G401 (cell line): ENCODE measurements at regions not wholly inside any gene's neighbourhood (a gene's known extent, or its start where the extent isn't known, plus 50 kb on each side); places are given as distances from the start of the nearest gene placed in this dataset.

Experiments
- DNase-seq: peaks from one replicate; pipeline ENCODE4 v3.0.0-alpha.2; 2015; ENCODE audit warnings: low spot score
- in situ Hi-C: cut with HindIII; loops from 2 replicates; pipeline ENCODE4 v1.10.0; 2016; ENCODE audit warnings: low sequenced_read_pairs, mixed read lengths

DNA sequence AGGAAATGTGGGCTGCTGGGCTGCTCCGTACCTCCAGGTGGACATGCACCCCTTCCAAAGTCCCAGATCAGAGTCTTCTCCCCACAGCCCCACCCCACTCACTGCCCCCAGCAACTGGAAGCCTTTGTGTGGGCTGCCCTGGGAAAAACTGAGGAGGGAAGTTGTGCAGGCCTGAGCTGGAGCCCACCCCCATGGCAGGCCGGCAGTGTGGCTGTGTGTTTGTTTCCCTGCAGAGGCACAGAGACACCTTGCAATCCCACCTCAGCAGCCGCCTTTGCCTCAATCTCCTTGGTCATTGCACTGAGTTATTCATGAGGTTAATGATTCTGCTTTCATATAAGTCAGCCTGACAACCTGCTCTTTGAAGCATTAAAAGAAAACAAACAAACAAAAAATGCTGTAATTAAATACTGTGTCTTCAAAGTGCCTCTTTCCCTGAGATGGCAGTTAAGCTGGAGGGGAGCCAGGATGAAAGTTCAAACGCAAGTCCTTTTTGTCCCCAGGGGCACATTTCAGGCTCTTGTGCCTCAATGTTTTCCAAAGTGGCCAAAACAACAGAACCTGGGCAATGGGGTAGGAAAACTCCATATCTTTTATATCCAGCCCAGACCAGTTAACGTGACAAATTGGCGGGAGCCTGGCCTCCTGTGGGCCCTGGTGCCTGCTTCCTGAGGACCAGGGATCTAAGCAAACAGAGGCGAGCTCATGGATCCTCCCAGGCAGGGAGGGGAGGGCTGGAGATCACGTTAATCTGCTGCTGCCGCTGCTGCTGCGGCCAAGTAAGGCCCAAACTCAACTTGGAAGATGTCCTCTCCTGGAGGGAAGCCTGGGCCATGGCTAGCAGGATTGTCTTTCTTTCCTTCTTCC, 51.9 kb upstream of the TSPAN11 start:
- in situ Hi-C loops = no loop called here
- DNase-seq = no peak

DNA sequence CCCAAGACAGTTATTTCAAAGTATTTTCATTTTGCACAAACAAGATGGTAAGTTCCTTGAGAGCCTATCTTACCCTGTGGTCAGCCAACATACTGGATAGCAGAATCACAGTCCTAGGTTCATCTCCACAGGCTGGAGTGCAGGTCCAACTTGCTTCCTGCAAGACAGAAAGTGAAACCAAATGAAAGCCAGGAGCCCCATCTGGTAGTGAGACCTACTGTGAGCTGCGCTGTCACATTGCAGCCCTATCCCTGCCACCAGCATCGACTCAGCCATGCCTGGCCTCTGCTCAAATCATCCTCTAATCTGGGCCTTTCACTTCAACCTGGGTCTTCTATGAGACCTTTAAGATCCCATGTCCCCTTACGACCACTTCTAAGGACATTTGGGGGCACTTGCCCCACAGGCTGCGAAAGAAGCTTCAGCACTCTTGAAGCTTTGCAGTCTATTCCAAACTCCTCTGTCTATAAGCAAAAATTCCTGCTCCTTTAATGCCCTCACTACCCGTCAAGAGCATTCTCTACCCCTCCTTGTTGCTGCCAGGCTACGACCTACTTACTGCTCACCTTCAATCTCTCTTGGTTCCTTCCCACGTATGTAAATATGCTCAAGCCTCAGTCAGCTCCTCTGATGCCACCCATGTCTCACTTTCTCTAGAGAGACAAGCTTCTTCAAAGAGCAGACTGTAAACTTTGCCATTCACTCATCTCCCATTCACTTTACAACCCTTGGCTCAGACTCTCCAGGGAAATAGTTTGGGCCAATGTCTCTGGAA, 55.9 kb upstream of the TSPAN11 start:
- in situ Hi-C loops = no loop called here
- no peak for DNase-seq

DNA sequence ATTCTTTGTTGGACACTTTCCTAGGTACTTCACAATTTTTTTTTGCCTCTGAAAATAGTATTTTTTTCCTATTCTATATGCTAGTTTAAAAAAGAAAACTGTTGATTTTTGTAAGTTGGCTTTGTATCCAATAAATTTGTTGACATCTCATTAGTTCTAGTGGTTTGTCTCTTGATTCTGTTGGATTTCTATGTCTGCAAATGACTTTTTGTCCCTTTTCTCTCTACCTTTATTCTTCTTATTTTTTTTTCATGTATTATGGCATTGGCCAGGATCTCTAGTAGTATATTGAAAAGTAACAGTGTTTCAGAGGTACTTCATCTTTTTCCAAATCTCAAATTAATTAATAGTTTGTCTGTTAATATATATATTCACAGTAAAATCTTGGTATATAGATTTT, 59.1 kb upstream of the TSPAN11 start:
- no peak for DNase-seq
- in situ Hi-C loops = no loop called here

DNA sequence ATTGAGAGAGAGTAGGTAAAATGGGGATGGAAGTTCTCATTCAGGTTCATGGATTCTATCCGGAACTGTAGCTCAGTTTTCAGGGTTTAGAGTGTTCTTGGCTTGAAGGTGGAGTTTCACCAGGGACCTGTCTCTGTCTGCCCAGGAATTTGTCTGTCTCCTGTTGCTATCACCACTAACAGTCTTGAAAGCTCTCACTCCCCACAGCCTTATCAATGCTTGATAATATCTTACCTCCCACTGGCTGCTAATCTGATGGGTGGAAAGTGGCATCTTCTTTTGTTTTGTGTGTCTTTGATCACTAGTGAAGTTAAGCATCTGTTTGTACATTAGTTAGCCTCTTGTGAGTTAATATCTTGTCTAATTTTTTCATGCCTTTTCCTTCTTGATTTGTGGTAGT, 60.3 kb upstream of the TSPAN11 start:
- DNase-seq = no peak
- in situ Hi-C loops = no loop called here

DNA sequence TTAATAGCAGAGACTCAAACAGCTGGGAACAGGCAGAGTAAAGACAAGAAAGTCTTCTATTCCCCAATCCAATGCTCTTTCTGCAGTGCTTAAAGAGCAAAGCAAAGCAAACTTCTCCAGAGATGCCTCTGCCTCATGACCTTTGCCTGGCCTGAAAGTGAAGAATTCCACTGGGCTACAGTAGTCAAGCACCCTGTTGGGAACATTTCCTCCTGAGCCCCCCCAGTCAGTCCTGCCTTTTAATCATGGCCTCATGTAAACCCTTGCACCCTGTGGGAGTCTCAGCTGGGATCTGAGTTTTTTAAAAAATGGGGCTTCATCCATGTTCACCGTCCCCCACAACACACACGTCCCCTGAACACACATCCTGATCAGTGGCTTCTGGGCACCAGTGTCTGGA, 62.7 kb upstream of the TSPAN11 start:
- in situ Hi-C loops = no loop called here
- no peak for DNase-seq

DNA sequence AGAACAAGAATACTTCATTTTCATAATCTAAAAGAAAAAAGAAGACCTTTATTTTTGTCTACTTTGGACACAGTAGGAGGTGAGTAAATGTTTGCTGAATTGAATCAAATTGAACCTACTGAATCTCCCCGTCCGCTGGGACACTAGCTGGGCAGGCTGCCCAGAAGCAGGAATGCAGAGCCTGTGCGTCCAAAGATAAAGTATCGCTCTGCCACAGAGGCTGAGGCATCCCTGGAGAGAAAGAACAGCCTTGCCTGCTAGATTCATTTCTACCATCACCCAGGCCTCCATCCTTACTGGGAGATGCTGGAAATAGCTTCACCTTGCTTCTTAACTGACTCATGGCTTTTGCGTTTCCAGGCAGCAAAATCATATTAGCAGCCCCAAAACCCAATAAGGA, 64.1 kb upstream of the TSPAN11 start:
- in situ Hi-C loops = no loop called here
- DNase-seq = no peak

DNA sequence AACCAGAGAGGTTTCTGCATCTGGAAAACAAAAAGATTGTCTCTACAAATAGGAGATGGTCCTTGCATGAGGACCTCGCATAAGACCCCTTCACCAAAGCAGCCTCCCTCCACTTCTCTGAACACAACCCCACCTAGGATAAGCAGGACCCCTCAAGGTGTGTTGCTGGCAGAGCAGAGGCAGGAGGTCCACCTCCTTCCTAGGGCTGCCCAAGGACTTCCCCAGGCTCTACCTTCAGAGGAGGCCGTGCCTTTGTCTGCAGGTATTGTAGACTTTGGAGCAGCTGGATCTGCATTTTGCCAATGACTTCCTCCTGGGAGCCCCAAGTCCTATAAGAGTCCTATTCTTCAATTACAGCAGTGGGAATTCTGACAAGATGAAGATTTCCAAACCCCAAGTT, 67.3 kb upstream of the TSPAN11 start:
- in situ Hi-C loops = no loop called here
- no peak for DNase-seq

DNA sequence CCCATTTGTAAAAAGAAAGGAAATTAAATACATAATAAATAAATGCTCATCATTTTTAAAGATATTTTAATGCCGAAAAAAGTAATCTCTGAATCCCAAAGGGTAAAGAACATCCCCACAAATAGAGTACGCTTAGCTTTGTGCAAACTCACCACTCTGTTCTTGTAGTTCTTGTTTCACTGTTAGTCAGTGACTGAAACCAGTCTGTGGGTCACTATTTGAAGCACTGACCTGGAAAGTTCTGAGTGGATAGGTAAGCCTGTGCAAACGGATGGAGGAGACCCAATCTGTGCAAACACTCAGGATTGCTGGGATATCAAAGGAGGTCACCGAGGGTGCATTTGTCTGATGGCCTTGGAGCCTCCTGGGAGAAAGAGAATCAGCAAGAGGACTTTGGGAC, 68.1 kb upstream of the TSPAN11 start:
- in situ Hi-C loops = no loop called here
- no peak for DNase-seq

DNA sequence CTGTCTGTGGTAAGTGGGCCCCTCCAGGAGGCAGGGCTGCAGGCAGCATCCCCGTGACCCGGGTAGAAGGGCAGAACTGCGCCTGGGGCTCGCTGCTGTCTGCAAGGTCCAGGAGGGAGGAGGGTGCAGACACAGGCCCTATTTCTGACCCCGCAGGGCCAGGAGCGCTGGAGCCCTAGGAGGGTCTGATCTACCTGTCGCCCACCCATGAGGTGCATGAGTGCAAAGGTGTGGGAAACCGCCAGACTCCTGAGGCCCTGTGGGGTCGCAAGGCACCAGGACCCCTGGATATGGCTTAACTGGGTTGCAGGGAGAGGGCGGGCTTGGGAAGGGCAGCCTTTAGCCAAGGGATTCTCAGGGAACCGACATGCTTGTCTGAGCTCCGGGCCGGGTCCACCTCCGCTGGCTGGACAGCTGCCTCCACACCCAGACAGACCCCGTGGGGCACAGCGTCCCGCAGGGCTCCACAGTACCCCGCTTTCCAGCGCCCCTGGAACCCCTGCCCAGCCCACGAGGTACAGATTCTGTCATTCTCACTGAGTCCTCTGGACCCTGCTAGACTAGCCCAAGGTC, 72.9 kb upstream of the TSPAN11 start:
- in situ Hi-C loops = no loop called here
- no peak for DNase-seq

DNA sequence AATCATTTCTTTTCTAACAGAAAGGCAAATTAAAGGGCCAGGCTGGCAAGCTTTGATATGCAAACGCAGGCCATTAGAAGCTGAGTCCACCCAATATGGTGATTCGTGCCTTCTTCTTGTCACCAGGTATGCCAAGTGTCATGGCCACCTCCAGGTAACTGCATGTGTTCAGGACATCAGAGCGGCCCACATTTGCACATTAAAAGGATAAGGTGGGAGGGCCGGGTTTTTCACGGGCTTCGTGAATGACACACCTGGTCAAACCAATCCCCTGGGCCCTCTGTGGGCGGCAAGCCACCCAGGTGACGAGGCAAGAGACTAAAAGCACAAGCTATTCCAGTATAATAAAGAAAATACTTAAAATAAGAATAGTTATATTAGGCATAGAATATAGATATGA, 75.9 kb upstream of the TSPAN11 start:
- no peak for DNase-seq
- in situ Hi-C loops = no loop called here

DNA sequence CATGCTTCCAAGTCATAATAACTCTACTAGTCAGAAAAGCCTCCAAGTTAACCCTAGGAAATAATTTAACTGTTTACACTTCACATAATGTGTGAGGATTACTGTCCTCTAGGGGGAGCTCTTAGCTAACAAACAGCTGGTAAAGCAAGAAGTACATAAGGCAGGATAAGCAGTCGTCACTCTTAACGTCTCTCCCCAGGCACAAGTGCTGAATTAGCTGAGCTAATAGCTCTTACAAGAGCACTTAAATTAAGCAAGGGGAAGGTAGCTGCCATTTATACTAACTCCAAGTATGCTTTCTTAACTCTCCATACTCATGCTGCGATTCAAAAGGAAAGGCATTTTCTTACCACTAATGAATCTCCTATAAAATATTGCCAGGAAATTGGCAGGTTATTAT, 79.3 kb upstream of the TSPAN11 start:
- in situ Hi-C loops = no loop called here
- DNase-seq = peak; percentile 62

DNA sequence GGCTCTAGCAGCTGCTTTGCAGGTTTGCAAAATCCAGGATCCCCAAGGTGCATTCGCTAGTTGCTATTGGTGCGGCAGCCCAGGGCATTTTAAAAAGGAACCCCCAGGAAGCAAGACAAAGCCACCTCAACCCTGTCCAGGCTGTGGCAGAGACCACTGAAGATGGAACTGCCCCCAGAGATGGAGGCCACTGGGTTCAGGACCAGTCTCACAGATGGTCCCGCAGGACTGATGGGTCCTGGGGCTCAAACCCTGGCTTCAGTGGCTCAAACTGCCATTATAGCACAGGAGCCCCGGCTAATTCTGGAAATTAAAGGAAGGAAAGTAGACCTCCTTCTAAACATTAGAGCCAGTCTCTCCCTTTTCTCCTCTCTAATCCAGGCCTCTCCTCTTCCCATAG, 79.8 kb upstream of the TSPAN11 start:
- in situ Hi-C loops = no loop called here

DNA sequence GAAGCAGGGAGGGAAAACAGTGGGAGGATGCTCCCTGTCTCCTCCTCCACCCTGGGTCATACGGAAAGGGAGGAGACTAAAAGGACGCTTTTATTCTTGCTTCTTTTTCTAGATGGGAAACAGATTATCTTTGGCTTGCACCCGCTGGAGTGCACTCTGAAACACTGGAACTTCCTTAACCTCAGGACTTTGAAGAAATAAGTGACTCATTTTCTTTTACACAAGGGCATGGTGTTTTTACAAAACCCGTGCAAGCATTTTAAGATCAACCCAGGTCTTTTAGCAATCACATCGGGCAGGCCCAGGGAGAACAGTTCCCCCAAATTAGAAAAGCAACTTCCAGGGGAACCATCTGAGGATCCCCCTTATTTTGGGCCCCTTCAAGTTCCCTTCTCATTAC, 80.9 kb upstream of the TSPAN11 start:
- DNase-seq = no peak
- in situ Hi-C loops = no loop called here

More for the DNA sequence above, 79.8 kb upstream of the TSPAN11 start:
- no peak for DNase-seq

DNA sequence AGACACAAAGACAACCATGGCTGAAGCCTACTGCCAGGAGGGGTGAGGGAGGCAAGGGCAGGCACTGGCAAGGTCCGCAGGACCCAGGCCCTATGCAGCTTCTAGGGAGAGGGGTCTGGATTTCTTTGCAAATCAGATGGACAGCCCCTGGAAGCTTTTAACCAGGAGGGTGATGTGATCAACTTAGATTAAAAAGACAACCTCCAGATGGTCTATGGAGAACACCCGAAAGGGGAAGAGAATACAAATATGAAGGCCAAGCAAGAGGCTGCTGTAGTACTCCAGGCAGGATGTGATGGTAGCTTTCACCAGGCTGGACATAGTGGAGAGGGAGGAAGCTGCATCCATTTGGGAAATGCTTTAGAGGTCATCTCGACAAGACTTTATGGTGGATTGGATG, 83.3 kb upstream of the TSPAN11 start:
- no peak for DNase-seq
- in situ Hi-C loops = no loop called here

DNA sequence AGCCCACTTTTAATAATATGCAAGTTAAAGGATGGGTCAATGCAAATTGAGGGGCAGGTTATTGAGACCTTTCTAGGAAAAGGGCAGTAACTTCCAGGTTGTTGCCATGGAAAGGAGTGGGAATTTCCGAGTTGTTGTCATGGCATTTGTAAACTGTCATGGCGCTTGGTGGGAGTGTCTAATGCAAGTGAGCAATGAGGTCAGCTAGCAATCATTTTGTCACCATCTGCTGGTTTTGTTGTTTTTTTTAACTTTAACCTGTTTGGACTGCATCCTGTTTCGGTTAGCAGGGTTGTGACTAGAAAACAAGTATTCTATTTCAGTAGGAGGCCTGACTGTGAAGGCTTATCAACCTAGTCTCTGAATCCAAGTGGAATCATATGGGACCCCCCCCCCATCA, 85.8 kb upstream of the TSPAN11 start:
- in situ Hi-C loops = no loop called here
- DNase-seq = no peak

DNA sequence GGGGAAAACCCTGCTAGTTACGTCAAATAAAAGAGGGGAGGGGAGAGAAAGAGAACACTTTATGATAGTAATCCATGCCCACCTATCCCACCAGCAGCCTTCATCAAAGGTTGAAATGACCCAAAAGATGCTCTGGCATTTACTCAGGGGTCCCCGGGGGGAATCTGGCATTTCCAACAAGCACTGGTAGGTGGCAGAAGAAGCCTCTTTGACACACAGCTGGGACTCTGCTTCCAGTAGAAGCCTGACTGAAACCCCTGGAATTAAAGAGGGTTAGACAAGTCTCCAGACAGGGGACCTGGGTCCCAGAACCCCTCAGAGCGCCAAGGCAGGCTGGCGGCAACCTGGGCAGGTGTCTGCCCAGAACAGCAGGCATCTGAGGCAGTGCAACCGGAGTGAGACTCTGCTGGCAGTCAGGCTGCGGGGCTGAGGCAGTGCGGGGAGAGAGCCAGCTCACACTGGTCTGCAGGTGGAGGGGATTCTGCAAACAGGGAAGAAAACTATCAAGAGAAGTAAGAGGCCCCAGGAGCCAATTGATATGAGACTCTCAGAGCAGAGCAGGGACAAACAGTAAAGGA, 85.0 kb upstream of the CAPRIN2 start:
- in situ Hi-C loops = no loop called here
- DNase-seq = no peak

DNA sequence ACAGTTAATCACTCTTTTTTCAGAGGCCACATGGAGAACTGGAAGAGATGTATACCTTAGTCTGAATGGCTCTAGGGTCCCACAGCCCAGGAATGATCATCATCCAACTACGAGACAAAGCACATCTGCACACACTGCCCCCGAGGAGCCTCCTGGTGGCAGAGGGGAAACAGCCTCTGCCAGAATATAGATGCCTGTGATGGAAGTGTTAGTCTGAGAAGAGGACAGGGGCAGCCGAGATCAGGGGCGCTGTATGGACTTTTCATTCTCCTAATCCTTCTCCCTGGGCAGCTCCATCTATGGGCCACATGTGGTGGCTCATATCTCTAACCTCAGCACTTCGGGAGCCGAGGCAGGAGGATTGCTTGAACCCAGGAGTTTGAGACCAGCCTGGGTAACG, 82.8 kb upstream of the CAPRIN2 start:
- in situ Hi-C loops = no loop called here
- no peak for DNase-seq

DNA sequence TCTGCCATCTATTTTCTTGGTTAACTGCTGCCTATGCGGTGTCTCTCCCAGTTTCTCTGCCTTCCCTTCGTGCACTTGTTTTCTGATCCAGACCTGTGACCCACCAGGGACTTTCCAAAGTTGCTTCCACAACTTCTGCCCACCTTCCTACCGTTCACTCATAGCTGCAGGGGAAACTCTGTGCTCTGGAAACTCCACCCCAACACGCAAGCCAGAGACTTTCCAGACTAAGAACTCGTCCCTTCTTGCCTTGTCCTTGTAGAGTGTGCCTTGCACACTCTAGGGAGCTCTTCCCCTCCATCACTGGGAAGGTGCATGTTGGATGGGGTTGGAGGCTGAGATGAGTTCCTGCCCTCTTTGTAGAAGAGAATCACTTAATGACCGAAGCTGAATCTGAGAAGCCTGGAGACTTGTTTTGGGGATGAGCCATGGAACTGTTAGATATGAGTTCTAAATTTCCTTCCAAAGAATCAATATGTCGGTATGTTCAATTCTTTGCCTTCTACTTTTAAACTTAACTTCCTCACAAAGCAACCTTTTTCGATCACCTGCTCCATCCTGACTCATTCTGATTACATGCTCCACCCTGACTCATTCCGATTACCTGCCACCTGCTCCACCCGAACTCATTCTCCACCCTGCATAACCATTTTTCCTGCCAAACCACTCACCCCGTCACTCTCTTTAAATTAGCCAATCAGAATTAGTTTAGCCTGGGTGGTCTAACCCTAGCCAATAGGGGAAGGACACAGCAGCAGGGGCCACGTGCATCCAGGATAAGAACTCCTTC, 82.1 kb upstream of the CAPRIN2 start:
- DNase-seq = no peak
- in situ Hi-C loops = no loop called here

DNA sequence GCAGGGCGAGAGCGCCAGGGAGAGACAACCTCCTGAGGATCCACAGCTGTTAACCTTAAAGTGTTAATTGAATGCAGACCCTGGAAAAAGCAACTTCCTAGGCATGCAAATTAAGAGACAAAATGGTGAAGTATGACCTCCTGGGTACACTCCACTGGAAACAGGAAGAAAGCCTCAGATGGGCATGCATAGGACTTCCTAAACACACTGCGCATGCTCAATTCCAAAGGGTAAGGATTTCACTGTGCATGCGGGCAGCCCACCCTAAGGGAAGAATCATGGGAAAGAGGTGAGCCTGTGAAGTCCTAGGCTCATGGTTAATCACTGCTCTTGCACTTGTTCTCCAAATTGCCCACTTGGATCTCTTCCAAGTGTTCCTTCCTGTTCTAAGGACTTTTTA, 80.5 kb upstream of the CAPRIN2 start:
- no peak for DNase-seq
- in situ Hi-C loops = no loop called here
